HCT116 (cell line): ENCODE measurements at regions not wholly inside any gene's neighbourhood (a gene's known extent, or its start where the extent isn't known, plus 50 kb on each side); places are given as distances from the start of the nearest gene placed in this dataset.

Source experiments
- EZH2phosphoT487 ChIP-seq: fragments of 200-600 bp; IDR thresholded peaks from 2 replicates; pipeline ENCODE4 v1.6.1; 2018; ENCODE audit warnings: antibody characterized with exemption, borderline replicate concordance
- JUND ChIP-seq: IDR thresholded peaks from 2 replicates; pipeline ENCODE4 v1.6.1; 2012
- POLR2AphosphoS5 ChIP-seq: IDR thresholded peaks from 2 replicates; pipeline ENCODE4 v1.6.1; 2011; ENCODE audit warnings: mild to moderate bottlenecking, low read depth, low read length, moderate library complexity
- YY1 ChIP-seq: IDR thresholded peaks from 2 replicates; pipeline ENCODE4 v1.6.1; 2011; ENCODE audit warnings: low read length, low read depth, moderate library complexity, mild to moderate bottlenecking; ENCODE audit not compliant: insufficient replicate concordance; ENCODE audit errors: extremely low read depth
- TF ChIP-seq, protein P1 (sequence below): IDR thresholded peaks from 2 replicates; pipeline ENCODE4 v1.6.1; 2012
- TF ChIP-seq, protein P2 (sequence below), 3 experiments: fragments of 200-600 bp in 1 of 3; sonication (generic) in 1 of 3; IDR thresholded peaks in 2 of 3; conservative IDR thresholded peaks in 1 of 3; 2 replicates each; pipeline ENCODE4 v1.5.1; 2012 to 2017; ENCODE audit warnings: low read depth in 2 of 3, low read length in 2 of 3, antibody characterized with exemption in 1 of 3, borderline replicate concordance in 1 of 3, control low read depth in 1 of 3, mild to moderate bottlenecking in 1 of 3, mixed read lengths in 1 of 3, mixed run types in 1 of 3, moderate library complexity in 1 of 3; ENCODE audit not compliant: insufficient read depth in 1 of 3
- TF ChIP-seq, protein P3 (sequence below): IDR thresholded peaks from 2 replicates; pipeline ENCODE4 v1.6.1; 2011; ENCODE audit warnings: mild to moderate bottlenecking, low read length, moderate library complexity; ENCODE audit not compliant: insufficient replicate concordance; ENCODE audit errors: extremely low read depth

DNA sequence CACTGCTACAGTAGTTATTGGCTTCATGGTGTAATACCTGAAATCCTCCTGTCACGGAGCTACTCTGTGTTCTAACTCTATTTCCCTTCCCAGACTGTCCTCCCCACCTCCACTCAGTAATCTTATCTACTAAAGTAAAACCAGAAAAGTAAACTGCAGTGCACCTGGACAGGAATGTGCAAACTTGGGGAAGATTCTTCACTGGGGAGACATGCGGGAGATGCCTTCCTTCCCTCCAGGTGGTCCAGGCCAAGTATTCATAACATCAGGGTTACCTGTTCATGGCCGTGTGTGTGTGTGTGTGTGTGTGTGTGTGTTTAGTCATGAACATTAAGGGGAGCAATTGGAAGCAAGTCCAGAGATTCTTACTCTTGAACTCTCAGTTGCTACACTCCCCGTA is 84.1 kb downstream of the IFNG start:
- TF ChIP-seq, protein P1, sequence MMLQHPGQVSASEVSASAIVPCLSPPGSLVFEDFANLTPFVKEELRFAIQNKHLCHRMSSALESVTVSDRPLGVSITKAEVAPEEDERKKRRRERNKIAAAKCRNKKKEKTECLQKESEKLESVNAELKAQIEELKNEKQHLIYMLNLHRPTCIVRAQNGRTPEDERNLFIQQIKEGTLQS: no peak
- TF ChIP-seq, protein P2, sequence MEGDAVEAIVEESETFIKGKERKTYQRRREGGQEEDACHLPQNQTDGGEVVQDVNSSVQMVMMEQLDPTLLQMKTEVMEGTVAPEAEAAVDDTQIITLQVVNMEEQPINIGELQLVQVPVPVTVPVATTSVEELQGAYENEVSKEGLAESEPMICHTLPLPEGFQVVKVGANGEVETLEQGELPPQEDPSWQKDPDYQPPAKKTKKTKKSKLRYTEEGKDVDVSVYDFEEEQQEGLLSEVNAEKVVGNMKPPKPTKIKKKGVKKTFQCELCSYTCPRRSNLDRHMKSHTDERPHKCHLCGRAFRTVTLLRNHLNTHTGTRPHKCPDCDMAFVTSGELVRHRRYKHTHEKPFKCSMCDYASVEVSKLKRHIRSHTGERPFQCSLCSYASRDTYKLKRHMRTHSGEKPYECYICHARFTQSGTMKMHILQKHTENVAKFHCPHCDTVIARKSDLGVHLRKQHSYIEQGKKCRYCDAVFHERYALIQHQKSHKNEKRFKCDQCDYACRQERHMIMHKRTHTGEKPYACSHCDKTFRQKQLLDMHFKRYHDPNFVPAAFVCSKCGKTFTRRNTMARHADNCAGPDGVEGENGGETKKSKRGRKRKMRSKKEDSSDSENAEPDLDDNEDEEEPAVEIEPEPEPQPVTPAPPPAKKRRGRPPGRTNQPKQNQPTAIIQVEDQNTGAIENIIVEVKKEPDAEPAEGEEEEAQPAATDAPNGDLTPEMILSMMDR (IDR thresholded peaks at IDR 0.05 in 2 of 3, conservative IDR thresholded peaks at IDR 0.05 in 1 of 3; ENCODE audit: borderline replicate concordance in 1 of 3, insufficient read depth in 1 of 3, low read depth in 2 of 3, low read length in 2 of 3): no peak
- TF ChIP-seq, protein P3, sequence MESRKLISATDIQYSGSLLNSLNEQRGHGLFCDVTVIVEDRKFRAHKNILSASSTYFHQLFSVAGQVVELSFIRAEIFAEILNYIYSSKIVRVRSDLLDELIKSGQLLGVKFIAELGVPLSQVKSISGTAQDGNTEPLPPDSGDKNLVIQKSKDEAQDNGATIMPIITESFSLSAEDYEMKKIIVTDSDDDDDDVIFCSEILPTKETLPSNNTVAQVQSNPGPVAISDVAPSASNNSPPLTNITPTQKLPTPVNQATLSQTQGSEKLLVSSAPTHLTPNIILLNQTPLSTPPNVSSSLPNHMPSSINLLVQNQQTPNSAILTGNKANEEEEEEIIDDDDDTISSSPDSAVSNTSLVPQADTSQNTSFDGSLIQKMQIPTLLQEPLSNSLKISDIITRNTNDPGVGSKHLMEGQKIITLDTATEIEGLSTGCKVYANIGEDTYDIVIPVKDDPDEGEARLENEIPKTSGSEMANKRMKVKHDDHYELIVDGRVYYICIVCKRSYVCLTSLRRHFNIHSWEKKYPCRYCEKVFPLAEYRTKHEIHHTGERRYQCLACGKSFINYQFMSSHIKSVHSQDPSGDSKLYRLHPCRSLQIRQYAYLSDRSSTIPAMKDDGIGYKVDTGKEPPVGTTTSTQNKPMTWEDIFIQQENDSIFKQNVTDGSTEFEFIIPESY: no peak
- TF ChIP-seq POLR2AphosphoS5 (no peak), EZH2phosphoT487 (no peak), YY1 (no peak), JUND (no peak)
